H1 (cell line): ENCODE measurements at regions not wholly inside any gene's neighbourhood (a gene's known extent, or its start where the extent isn't known, plus 50 kb on each side); places are given as distances from the start of the nearest gene placed in this dataset.

Experiments
- CTCF ChIA-PET: fragments of 300-600 bp; sonication (Branson Sonifier 250); formaldehyde crosslinking; loops from one replicate; lab custom pipeline; 2021; ENCODE audit not compliant: partially characterized antibody; lab: Charles Lee
- POLR2A ChIA-PET: fragments of 300-600 bp; sonication (Branson Sonifier 250); formaldehyde crosslinking; loops from one replicate; lab custom pipeline; 2021; ENCODE audit warnings: inconsistent platforms; ENCODE audit not compliant: partially characterized antibody; lab: Charles Lee
- DNase-seq, 2 experiments: peaks; one replicate each; pipeline versions ENCODE4 v3.0.0 to v3.0.0-alpha.2; 2010 to 2022; ENCODE audit warnings: low spot score in 2 of 2, low read depth in 1 of 2, mixed read lengths in 1 of 2
- FAIRE-seq: peaks from 2 replicates; lab custom pipeline; 2011; peaks lifted over from hg19 to GRCh38; lab: Jason Lieb, UNC
- H2AFZ ChIP-seq: 2 replicates; pipeline ENCODE4 v1.8.1; 2012; ENCODE audit warnings: low read length, inconsistent platforms
- H2AK5ac ChIP-seq: 2 replicates; pipeline ENCODE4 v1.6.1; 2013; ENCODE audit warnings: low read depth, low read length
- H2BK120ac ChIP-seq: replicated peaks from 2 replicates; pipeline ENCODE3; 2013; ENCODE audit warnings: low read depth, low read length, inconsistent platforms
- H2BK12ac ChIP-seq: 2 replicates; pipeline ENCODE4 v1.6.1; 2013; ENCODE audit warnings: low read depth, low read length
- H2BK15ac ChIP-seq: 2 replicates; pipeline ENCODE4 v1.6.1; 2013; ENCODE audit warnings: low read length
- H2BK20ac ChIP-seq: 2 replicates; pipeline ENCODE4 v1.6.1; 2013; ENCODE audit warnings: low read length
- H2BK5ac ChIP-seq: 2 replicates; pipeline ENCODE4 v1.6.1; 2013; ENCODE audit warnings: low read depth, low read length
- H3K14ac ChIP-seq: 2 replicates; pipeline ENCODE4 v1.6.1; 2013; ENCODE audit warnings: inconsistent platforms; ENCODE audit not compliant: insufficient read length
- H3K18ac ChIP-seq: 2 replicates; pipeline ENCODE4 v1.6.1; 2013; ENCODE audit warnings: low read length; ENCODE audit errors: extremely low read depth
- H3K23ac ChIP-seq: 2 replicates; pipeline ENCODE4 v1.6.1; 2013; ENCODE audit warnings: inconsistent platforms; ENCODE audit not compliant: insufficient read length
- H3K23me2 ChIP-seq: 2 replicates; pipeline ENCODE4 v1.6.1; 2013; ENCODE audit warnings: low read depth, low read length
- H3K27ac ChIP-seq: 2 replicates; pipeline ENCODE4 v1.6.1; 2011; ENCODE audit warnings: low read depth, low read length, inconsistent platforms
- H3K27me3 ChIP-seq, 4 experiments: replicated peaks in 1 of 4; 1 replicate in 1 of 4; 2 replicates in 3 of 4; pipeline versions ENCODE4 v1.6.1 to v1.8.1; 2011 to 2013; ENCODE audit warnings: low read length in 3 of 4, mild to moderate bottlenecking in 3 of 4, inconsistent platforms in 2 of 4, mixed read lengths in 2 of 4, moderate library complexity in 1 of 4; ENCODE audit not compliant: control insufficient read depth in 3 of 4, insufficient read depth in 3 of 4; ENCODE audit errors: extremely low read depth in 1 of 4
- H3K36me3 ChIP-seq, 4 experiments: 2 replicates each; pipeline versions ENCODE4 v1.6.1 to v1.8.1; 2011 to 2013; ENCODE audit warnings: mild to moderate bottlenecking in 4 of 4, low read length in 3 of 4, moderate library complexity in 2 of 4, control low read depth in 1 of 4, inconsistent platforms in 1 of 4; ENCODE audit not compliant: insufficient read depth in 4 of 4, control insufficient read depth in 2 of 4
- H3K4ac ChIP-seq: replicated peaks from 2 replicates; pipeline ENCODE3; 2013; ENCODE audit warnings: low read length, low read depth, mixed read lengths, inconsistent platforms; ENCODE audit not compliant: insufficient read length
- H3K4me1 ChIP-seq, 4 experiments: replicated peaks in 1 of 4; 1 replicate in 1 of 4; 2 replicates in 3 of 4; pipeline versions ENCODE4 v1.6.1 to v1.8.1; 2011 to 2013; ENCODE audit warnings: low read length in 3 of 4, inconsistent platforms in 2 of 4, mixed read lengths in 1 of 4; ENCODE audit not compliant: insufficient read depth in 4 of 4, control insufficient read depth in 3 of 4
- H3K4me2 ChIP-seq, 2 experiments: 2 replicates each; pipeline versions ENCODE4 v1.6.1 to v1.8.1; 2011 to 2013; ENCODE audit warnings: low read depth in 2 of 2, low read length in 2 of 2, control low read depth in 1 of 2, inconsistent platforms in 1 of 2, mild to moderate bottlenecking in 1 of 2; ENCODE audit not compliant: insufficient read depth in 1 of 2
- H3K4me3 ChIP-seq, 4 experiments: fragments of 200-600, 300-600 bp in 1 of 4; sonication (generic), shearing (Covaris generic), sonication (Bioruptor Twin) in 1 of 4; 2 replicates each; pipeline versions ENCODE4 v1.5.1 to v1.8.1; 2011 to 2016; ENCODE audit warnings: low read length in 4 of 4, low read depth in 3 of 4, control low read depth in 2 of 4, inconsistent platforms in 2 of 4, mild to moderate bottlenecking in 2 of 4, mixed read lengths in 1 of 4, moderate library complexity in 1 of 4; ENCODE audit not compliant: insufficient read depth in 2 of 4; ENCODE audit errors: extremely low read depth in 1 of 4
- H3K56ac ChIP-seq: replicated peaks from 2 replicates; pipeline ENCODE3; 2013; ENCODE audit warnings: low read depth, mild to moderate bottlenecking, mixed read lengths, low read length, inconsistent platforms; ENCODE audit not compliant: insufficient read length
- H3K79me1 ChIP-seq: 2 replicates; pipeline ENCODE4 v1.6.1; 2013; ENCODE audit warnings: low read depth, low read length, control low read depth
- H3K79me2 ChIP-seq, 2 experiments: 2 replicates each; pipeline versions ENCODE4 v1.6.1 to v1.8.1; 2012 to 2013; ENCODE audit warnings: low read length in 2 of 2, mild to moderate bottlenecking in 2 of 2, inconsistent platforms in 1 of 2; ENCODE audit not compliant: insufficient read depth in 2 of 2, control insufficient read depth in 1 of 2
- H3K9ac ChIP-seq, 4 experiments: replicated peaks in 1 of 4; 1 replicate in 1 of 4; 2 replicates in 3 of 4; pipeline versions ENCODE4 v1.6.1 to v1.8.1; 2011 to 2013; ENCODE audit warnings: low read depth in 3 of 4, low read length in 3 of 4, control low read depth in 2 of 4, mild to moderate bottlenecking in 2 of 4, moderate library complexity in 2 of 4, inconsistent platforms in 1 of 4; ENCODE audit errors: extremely low read depth in 1 of 4
- H3K9me3 ChIP-seq, 2 experiments: 2 replicates each; pipeline versions ENCODE4 v1.6.1 to v1.8.1; 2012 to 2013; ENCODE audit warnings: mild to moderate bottlenecking in 2 of 2, moderate library complexity in 2 of 2, control low read depth in 1 of 2, inconsistent platforms in 1 of 2, low read depth in 1 of 2, low read length in 1 of 2, mixed read lengths in 1 of 2; ENCODE audit not compliant: insufficient read depth in 2 of 2
- H4K20me1 ChIP-seq, 2 experiments: replicated peaks in 1 of 2; 2 replicates each; pipeline versions ENCODE3 to v1.8.1; 2011 to 2013; ENCODE audit warnings: inconsistent platforms in 2 of 2, low read length in 2 of 2, mild to moderate bottlenecking in 1 of 2; ENCODE audit not compliant: insufficient read depth in 2 of 2, control insufficient read depth in 1 of 2
- H4K5ac ChIP-seq: 2 replicates; pipeline ENCODE4 v1.6.1; 2013; ENCODE audit warnings: low read length, low read depth, mixed read lengths, inconsistent platforms; ENCODE audit not compliant: insufficient read length
- H4K8ac ChIP-seq: 2 replicates; pipeline ENCODE4 v1.8.0; 2013; ENCODE audit warnings: mild to moderate bottlenecking, moderate library complexity, low read length, inconsistent platforms; ENCODE audit not compliant: insufficient read depth; ENCODE audit errors: extremely low read depth
- H4K91ac ChIP-seq: replicated peaks from 2 replicates; pipeline ENCODE3; 2013; ENCODE audit warnings: low read length, mixed read lengths, inconsistent platforms; ENCODE audit not compliant: insufficient read length
- CTBP2 ChIP-seq: IDR thresholded peaks from 2 replicates; pipeline ENCODE4 v1.7.0; 2011; ENCODE audit warnings: borderline replicate concordance, mild to moderate bottlenecking, moderate library complexity, mixed read lengths, low read length; ENCODE audit not compliant: insufficient read depth, insufficient read length
- CTCF ChIP-seq, 3 experiments: IDR thresholded peaks; 1 replicate in 2 of 3; 2 replicates in 1 of 3; pipeline versions ENCODE4 v1.5.1 to v1.6.1; 2011; ENCODE audit warnings: low read length in 3 of 3, mild to moderate bottlenecking in 3 of 3, inconsistent platforms in 2 of 3, low read depth in 1 of 3, moderate library complexity in 1 of 3; ENCODE audit not compliant: insufficient read depth in 1 of 3; ENCODE audit errors: control extremely low read depth in 1 of 3
- RAD21 ChIP-seq, 2 experiments: IDR thresholded peaks in 1 of 2; conservative IDR thresholded peaks in 1 of 2; 2 replicates each; pipeline ENCODE4 v1.6.1; 2011; ENCODE audit warnings: low read depth in 2 of 2, low read length in 2 of 2, improper control_type of control experiment in 1 of 2, inconsistent platforms in 1 of 2, mild to moderate bottlenecking in 1 of 2, moderate library complexity in 1 of 2
- RFX5 ChIP-seq: IDR thresholded peaks from 2 replicates; pipeline ENCODE4 v1.6.1; 2011; ENCODE audit warnings: low read depth, low read length, improper control_type of control experiment, borderline replicate concordance
- RNF2 ChIP-seq: fragments of 200-900, 300-1000 bp; sonication (generic); IDR thresholded peaks from 2 replicates; pipeline ENCODE4 v1.7.1; 2016; ENCODE audit warnings: borderline replicate concordance, low read depth, mild to moderate bottlenecking, antibody characterized with exemption, low read length; ENCODE audit not compliant: poor library complexity, severe bottlenecking; ENCODE audit errors: missing control alignments
- SIX5 ChIP-seq: IDR thresholded peaks from 2 replicates; pipeline ENCODE4 v1.6.1; 2011; ENCODE audit warnings: mild to moderate bottlenecking, low read depth, low read length
- WGBS, 2 experiments: shearing (Covaris generic) in 1 of 2; methylation state at CpG; one replicate each; pipeline versions ENCODE4 v1.1.6 to v1.1.7; 2013 to 2015; ENCODE audit warnings: low lambda C conversion rate in 2 of 2, mixed read lengths in 2 of 2, inconsistent platforms in 1 of 2, low coverage in 1 of 2, missing lambda C conversion rate in 1 of 2; ENCODE audit not compliant: insufficient replicate concordance in 2 of 2, insufficient coverage in 1 of 2, insufficient read length in 1 of 2; ENCODE audit errors: extremely low coverage in 1 of 2, missing lambda C conversion rate in 1 of 2; 5-methylcytosine and 5-hydroxymethylcytosine counted together
- TF ChIP-seq, protein P1 (sequence below): IDR thresholded peaks from 2 replicates; pipeline ENCODE4 v1.6.1; 2012; ENCODE audit warnings: low read length, inconsistent platforms

- no peak overlapping the region for H3K4ac ChIP-seq
- no peak overlapping the region for H2AK5ac ChIP-seq
- no peaks in the 10 kb centered on the region for H3K36me3 ChIP-seq
- H3K14ac ChIP-seq, result no peak overlapping the region
- H4K8ac ChIP-seq, result no peak overlapping the region
- no peak overlapping the region for H3K4me3 ChIP-seq
- H4K20me1 ChIP-seq, result no peaks in the 10 kb centered on the region
- no peak overlapping the region for H2BK5ac ChIP-seq
- no peak overlapping the region for H3K9ac ChIP-seq
- H3K79me1 ChIP-seq, result no peaks in the 10 kb centered on the region
- no peak overlapping the region for H4K5ac ChIP-seq
- TF ChIP-seq RFX5 (no peak), CTCF (IDR thresholded peaks at IDR 0.05; ENCODE audit: control extremely low read depth in 1 of 3, insufficient read depth in 1 of 3, low read depth in 1 of 3, low read length in 3 of 3) (no peak), RAD21 (IDR thresholded peaks at IDR 0.05 in 1 of 2, conservative IDR thresholded peaks at IDR 0.05 in 1 of 2; ENCODE audit: low read depth in 2 of 2, low read length in 2 of 2) (no peak), SIX5 (no peak), RNF2 (no peak), CTBP2 (no peak)
- TF ChIP-seq, protein P1, sequence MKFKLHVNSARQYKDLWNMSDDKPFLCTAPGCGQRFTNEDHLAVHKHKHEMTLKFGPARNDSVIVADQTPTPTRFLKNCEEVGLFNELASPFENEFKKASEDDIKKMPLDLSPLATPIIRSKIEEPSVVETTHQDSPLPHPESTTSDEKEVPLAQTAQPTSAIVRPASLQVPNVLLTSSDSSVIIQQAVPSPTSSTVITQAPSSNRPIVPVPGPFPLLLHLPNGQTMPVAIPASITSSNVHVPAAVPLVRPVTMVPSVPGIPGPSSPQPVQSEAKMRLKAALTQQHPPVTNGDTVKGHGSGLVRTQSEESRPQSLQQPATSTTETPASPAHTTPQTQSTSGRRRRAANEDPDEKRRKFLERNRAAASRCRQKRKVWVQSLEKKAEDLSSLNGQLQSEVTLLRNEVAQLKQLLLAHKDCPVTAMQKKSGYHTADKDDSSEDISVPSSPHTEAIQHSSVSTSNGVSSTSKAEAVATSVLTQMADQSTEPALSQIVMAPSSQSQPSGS, result no peak
- no peak overlapping the region for H2AFZ ChIP-seq
- no peak overlapping the region for H3K56ac ChIP-seq
- no peaks in the 10 kb centered on the region for H3K79me2 ChIP-seq
- no peak overlapping the region for H4K91ac ChIP-seq
- no peak overlapping the region for H3K23ac ChIP-seq
- ChIA-PET POLR2A (no interaction called here), CTCF (no interaction called here)
- no peaks in the 10 kb centered on the region for H3K23me2 ChIP-seq
- no peak overlapping the region for H2BK15ac ChIP-seq
- H3K27me3 ChIP-seq, result no peaks in the 10 kb centered on the region
- FAIRE-seq (no peak), DNase-seq (no peak)
- WGBS, 2 experiments, result 86% methylated on average over 1 of the region's 1 CpG; no CpG with 5 or more reads in 1 of the 2 experiments
- H3K27ac ChIP-seq, result no peak overlapping the region
- no peak overlapping the region for H3K18ac ChIP-seq
- H2BK20ac ChIP-seq, result no peak overlapping the region
- no peak overlapping the region for H2BK12ac ChIP-seq
- no peaks in the 10 kb centered on the region for H3K9me3 ChIP-seq
- no peak overlapping the region for H2BK120ac ChIP-seq
- no peak overlapping the region for H3K4me2 ChIP-seq
- no peaks in the 10 kb centered on the region; a peak in 1 of 7 replicates for H3K4me1 ChIP-seq
Observed at GRCh38 chr3:130821806-130822205, 72.1 kb upstream of the ATP2C1 start.
